HG03520 (cell line): ENCODE measurements at regions not wholly inside any gene's neighbourhood (a gene's known extent, or its start where the extent isn't known, plus 50 kb on each side); places are given as distances from the start of the nearest gene placed in this dataset.

ENCODE experiments used
- ATAC-seq: cut with Tn5 transposase; IDR thresholded peaks from one replicate; pipeline ENCODE4 v1.9.1; 2021; ENCODE audit warnings: mild to moderate bottlenecking, moderate library complexity; ENCODE audit not compliant: unreplicated experiment

DNA sequence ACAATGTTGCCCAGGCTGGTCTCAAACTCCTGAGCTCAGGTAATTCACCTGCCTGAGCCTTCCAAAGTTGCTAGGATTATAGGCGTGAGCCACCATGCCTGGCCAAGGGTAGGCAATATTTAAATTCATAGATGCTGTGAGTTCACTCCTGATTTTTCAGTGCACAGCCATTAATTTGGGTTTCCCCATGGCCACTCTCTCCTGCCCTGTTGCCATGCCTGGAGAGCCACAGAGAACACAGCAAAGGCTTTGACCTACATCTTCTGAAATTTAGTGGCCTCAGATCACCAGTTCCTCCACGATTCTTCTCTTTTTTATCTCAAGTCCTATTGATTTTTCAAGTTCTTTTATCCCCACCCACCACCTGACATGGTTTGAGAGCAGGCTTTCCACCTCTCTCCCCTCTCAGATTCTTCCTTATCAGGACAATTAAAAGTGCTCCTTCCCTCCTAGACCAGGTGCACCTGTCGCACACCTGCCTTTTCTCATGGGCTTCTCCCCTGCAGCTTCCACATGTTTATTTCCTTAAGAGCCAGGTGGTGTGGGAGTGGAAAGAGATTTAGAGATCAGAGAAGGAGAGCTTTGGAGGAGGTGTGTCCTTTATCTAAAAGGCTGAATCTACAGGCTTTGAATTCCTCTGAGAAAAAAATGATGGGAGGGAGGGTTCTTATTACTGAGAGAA is 123.8 kb downstream of the ADRA2A start:
- ATAC-seq, result no peak

DNA sequence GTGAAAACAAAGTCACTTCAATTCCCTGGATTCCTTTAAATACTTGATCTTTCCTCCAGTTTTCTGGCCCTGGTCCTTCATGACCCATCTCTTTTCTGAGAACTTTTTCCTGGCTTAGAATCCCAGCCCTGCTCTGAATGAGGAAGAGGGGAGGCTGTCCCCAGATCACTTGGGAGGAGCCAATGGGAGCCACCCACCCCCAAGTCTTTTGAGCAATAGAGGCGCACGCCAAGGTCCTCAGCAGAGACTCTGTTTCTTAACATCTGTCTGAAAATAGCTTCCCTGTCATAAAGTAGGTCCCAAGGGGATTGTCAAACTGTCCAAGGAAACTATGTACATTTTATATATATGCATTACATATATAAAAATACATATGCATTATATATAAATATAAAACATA is 126.8 kb downstream of the ADRA2A start:
- no peak for ATAC-seq

DNA sequence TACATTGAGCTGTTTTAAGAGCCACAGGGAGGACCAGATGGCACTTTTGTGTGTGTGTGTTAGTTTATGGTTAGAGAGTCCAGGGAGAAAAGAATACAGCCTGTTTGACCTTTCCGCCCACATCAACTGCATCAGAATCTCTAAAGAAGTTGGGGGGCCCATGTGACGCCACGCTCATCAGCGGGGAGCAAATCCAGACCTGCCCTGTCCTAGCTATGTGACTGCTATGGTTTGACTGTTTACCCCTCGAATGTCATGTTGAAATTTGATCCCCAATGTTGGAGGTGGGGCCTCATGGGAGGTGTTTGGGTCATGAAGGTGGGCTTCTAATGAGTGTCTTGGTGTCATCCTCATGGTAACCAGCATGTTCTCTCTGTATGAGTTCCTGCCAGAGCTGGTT is 128.0 kb downstream of the ADRA2A start:
- no peak for ATAC-seq

DNA sequence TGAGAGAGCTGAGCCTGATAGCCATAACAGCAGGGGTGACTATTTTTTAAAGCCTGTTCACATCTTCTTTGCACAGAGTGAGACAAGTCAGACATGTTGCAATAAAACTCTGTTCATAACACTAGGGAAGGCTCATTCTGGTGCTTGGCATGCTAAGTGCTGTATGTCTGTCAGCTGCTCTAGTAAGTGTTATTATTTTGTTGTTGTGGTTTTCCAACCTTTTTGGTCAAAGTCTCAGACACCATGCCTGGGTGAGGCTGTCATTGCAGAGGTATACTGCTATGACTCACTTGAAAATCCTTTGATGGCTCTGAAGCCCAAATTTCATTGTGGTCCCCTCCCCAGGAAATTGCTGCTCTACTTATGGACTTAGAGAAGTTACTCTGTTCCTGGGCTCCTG is 129.7 kb downstream of the ADRA2A start:
- no peak for ATAC-seq

DNA sequence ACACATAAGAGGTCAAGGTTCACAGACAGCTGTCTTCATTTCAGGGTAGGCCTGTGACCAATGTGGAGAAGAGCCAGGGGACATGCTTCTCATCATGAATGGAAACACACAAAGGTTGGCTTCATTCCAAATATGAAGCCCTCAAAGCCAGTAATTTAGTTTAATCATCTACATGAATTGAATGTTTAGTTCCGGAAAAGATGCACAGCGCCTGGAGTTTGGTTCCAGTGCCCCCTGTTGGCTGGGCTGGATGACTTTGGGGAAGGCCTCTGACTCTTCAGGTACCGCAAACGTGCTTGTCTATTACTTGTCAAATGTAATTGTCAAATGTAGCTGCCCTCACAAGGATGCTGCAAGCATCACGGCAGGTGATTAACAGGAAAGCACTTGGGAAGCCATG is 130.7 kb downstream of the ADRA2A start:
- ATAC-seq, result no peak

DNA sequence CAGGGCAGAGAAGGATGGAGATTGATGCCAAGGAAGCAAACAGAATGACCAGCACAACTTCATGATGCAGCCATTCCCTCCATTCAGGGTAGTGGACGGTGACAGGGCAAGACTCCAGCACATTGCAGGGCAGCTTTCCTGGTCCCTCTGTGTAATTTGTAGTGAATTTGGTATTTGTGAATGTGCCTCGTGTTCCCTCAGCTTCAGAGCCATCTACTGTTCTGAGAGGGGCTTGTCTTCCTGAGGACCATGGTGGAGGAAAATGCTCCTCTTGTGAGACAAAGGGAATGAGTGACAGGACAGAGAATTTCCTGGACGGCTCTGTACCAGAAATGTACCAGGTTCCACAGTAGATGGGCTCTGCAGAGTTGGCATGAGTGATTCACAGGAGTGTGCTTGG is 132.1 kb downstream of the ADRA2A start:
- no peak for ATAC-seq

DNA sequence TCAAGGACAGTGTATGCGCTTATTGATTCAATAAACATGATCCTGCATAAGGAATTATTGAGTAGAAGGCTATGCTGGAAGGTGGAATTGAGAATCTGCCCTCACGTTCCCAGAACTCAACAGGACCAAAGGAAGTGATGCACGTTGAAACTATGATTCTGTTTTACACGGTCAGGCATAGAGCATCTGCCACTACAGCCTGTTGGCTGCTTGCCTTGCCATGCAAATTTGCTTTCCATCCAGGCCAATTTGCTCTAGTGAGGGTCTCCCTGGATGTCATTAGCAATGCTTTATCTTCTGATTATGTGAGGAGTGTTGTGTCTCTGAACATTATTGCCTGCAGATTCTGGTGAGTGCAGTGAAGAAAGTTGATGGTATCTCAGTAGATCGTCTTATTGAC is 132.9 kb downstream of the ADRA2A start:
- no peak for ATAC-seq

DNA sequence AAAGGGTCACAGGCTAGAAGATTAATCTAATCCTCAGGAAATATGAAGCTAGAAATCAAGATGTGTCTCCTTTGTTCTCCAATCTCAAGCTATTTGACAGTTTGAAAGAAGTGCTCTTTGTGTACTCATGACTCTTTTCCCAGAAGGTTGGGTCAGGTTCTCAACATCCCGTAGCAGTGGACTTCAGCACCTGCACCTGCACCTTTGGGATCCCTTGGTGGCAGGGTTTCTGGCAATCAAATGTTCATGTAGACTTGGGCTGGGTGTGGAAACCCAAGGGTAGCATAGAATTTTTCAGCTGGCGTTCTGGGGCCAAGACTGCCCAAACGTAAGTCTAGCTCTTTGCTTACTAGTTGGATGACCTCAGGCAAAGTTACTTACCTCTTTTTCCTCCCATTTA is 134.4 kb downstream of the ADRA2A start:
- ATAC-seq, result no peak

DNA sequence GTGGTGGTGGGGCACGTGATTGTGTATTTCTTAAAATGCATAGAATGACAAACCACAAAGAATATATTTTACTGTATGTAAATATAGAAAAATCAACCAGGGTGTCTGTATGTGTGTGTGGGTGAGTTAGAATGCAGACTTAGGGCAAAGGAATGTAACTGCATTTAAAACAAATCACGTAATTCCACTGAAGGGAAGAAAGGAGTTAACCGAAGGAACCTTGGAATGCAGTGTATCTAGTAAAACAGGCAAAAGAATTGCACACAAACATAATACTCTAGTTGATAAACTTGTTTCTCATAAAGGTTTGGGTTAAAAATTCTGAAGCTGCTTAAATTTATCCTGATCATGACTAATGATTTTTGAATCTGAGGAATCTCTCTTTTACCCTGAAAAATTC is 134.9 kb downstream of the ADRA2A start:
- no peak for ATAC-seq

DNA sequence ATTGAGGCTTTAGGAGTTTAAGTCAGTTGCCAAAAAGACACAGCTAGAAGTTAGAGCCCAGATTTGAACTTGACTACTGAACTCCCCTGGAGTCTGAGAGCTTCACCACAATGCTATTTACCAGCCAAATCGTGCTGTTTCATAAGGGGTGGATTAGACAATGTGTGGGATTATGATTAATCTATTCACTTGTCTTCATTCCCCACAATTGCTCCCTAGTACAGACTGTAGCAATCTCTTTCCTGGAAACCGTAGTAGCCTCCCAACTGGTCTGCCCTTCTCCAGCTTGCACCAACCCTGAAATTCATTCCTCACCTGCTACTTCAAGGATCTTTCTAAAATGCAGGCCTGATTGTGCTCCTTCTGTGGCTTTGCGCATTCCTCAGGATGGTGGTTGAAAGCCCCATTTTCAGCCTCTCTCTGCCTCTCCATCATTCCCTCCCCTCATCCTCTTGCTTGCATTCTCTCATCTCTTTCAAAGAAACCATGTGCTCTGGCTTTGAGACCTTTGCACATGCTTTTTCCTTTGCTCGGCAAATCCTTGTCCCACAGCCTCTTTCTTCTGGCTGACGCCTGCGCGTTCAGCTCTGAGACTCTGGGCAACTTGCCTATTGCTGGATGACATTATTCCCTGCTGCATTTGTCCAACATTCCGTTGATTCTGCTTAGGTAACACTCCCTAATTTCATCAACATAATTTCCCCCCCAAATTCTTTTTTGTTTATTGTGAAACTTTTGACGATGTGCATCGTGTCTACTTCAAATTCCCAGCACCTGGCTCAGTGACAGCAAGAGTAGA is 145.1 kb downstream of the ADRA2A start:
- no peak for ATAC-seq

DNA sequence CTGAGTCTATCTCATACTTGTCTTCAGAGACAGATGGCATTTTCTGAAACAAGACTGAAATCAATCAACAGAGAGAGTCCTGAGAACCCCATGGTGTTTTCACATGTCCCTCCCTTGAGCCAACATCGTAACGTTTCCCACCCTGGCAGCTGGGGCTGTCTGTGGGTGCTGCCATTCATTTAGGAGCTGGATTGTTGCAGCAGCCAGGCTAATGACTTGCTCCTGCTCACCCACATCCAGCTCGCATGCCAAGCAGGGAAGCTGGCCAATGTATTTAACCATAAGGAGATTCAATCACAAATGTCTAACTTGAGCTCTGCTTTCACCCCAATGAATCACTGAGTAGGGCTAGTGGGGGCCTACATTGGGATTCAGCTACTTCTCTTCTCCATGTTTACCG is 146.1 kb downstream of the ADRA2A start:
- ATAC-seq, result no peak

DNA sequence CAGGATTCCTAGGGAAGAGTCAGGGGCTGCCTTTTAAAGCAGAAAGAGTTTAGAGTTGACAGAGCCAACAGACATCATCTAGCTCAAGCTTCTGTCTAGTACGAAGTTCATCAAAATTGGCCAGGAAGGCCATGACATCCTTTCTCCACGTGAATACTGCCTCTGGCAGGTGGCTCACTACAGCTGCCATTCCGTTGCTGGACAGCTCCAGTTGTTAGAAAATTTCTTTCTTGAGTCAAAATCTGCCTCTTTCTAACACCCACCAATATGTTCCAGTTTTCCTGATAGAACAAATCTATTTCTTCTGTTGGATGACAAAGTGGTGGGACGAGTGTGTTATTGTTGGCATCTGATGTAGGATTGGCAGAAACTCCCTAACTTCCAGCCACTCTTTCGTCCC is 154.9 kb downstream of the ADRA2A start:
- ATAC-seq, result no peak

DNA sequence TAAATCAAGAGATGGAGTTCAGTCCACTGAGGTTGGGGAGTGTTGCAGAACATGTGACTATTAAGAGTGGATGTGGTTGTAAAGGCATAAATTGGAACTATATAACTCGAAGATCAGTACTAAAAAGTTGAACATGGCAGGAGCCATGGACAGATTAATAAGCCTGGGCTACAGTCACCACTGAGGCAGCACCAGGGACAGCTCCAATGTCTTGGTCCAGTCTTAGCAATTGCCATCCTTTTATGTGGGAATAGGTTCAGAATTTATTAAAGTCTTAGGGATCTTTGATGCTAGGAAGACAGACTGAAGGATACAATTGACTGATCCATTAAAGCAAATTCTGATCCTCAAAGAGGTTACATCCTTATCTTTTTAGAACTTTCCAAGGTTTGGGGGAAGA is 156.6 kb downstream of the ADRA2A start:
- ATAC-seq, result no peak

DNA sequence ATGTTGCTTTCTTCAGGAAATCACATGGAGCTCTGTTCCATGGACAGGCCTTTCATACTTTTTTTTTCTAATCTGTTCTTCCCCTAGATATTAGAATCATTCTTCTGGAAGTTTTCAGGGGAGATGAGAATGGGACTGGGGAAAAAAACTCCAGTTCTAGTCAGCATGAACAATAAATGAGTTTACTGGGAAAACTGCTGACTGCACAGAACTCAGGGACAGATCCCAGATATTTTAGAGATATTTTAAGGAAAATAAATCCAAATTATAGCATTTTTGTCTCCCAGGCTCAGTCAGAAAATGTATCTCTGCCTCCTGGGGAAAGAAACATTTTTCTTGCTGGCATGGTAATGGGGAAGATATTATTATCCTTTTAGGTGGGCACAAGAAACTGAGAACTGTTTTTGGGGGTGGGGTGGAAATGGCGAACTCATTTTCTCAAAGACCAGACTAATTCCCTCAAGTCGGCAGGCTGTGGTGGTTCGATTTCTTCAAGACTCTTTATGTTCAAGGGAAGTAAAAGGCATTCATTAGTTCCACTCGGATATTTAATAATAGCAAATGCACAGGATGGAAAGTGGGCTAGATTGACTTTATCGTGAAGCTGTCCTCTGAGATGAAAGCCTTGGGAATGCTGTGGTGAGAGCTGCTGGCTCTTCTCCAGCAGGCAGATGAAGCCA is 157.5 kb downstream of the ADRA2A start:
- no peak for ATAC-seq

DNA sequence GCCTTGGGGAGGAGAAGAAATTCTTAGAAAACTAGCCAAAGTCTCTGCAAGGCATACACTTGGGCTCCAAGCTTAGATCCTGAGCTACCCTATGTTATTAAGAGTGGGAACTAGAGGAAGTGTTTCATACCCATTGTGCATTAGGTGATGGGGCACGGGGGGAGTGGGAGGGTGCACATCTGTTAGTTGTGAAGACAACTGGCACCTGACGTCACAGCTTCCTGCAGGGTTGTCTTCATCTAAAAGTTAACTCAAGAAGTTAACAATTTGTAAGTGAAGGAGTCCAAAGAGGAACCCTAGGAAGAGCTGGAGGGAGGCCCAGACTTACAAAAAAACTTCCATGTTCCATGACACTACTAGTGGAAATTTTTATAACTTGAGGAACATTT is 158.1 kb downstream of the ADRA2A start:
- ATAC-seq, result no peak

DNA sequence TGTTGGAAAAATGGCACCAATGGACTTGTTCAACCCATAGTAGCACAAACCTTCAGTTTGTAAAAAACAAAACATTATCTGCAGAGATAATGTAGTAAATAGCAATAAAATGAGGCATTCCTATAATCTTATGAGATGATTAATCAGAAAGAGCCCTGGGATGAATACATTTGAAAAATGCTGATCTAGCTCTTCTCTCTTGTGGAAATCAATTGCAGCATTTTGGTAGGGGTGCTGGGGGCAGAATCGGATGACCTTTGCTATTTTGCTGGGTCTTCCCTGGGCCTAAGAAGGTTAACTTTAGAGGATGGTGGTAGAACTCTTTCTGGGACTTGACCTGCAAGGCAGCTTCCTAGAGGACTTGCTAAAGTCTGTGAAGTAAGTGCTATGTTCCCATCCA is 163.5 kb downstream of the ADRA2A start:
- ATAC-seq, result no peak

DNA sequence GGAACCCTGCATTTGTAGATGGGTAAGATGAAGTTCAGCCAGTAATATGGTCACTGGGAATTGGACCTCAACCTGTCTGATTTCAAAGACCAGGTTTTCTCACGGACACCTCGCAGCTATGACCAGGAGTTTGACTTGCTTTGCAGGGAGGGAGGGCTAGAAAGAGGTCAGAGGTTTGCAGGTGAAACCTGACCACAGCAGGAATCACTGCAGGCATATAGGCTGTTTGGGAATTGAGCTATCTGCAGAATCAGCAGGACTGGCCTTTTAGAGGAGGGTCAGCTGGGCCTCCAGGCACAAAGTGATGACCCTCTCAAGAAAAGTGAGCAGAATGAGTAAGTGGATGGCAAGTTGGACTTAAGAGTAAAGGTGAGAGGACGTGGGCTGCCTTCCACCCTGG is 166.3 kb downstream of the ADRA2A start:
- no peak for ATAC-seq

DNA sequence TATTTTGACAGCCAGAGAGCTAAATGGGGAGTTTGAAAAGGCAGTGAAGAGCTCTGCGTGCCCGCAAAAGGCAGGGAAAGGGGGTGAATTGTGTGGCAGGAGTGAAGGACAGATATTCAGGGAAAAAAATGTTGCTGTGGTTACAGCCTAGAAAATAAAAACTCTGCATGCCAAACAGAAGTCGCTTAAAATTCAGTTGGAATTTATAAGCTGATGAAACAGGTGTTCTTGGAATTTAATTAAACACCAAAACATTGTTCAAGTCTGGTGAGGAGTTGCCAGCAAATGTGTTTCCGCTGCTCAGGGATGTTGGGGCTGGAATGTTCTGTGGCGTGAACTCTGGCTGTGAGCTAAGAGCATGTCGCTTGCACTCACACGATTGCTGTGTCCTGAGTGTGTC is 169.3 kb downstream of the ADRA2A start:
- ATAC-seq, result no peak

DNA sequence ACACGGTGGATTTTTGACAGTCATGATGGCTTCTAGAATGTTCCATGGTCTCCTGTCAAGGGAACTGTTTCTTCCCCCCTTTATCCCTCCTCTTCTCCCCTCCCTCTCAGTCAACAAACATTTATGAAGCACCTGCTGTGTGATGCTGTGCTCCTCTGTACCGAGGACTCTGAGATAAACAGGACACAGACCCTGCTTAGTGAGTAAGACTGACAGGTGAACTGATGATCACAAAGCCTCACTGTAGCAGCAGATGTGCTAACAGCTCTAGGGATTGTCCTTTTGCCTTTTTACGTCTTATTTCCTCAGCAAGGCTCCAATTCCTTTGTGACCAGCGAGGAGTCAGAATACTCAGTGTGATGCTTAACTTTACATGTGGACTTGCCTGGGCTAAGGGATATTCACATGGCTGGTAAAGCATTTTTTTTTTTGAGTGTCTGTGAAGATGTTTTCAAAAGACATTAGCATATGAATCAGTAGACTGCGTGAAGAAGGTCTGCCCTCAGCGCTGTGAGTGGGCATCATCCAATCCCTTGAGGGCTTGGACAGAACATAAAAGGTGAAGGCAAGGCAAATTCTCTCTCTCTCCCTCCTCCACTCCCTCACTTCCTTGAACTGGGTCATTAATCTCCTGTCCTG is 170.1 kb downstream of the ADRA2A start:
- ATAC-seq, result no peak

DNA sequence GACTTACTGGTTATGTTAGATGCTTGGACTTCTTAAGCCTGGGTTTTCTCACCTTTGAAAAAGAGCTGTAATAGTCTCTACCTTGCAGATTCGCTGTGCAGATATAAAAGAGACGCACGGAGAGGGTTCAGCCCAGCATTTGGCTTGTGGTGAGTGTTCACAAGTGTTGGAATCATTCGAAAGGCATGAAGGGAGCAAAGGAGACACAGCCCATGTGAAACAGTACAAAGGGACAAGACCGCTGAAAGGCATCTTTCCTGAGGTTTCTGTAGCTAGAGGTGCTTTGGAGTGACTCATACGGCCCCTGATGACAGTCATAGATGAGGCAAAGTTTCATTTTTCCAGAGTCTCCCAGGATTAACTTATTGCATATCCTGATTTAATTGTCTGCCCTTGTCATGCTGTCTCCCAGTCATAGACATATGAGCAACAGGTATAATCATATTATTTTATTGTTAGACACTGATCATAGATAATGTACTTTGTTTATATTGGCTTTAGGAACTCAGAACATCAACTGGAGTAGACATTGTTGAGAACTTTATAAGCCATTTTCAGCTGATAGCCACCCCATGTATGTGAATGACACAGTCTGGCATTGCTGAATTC is 171.1 kb downstream of the ADRA2A start:
- ATAC-seq, result no peak

DNA sequence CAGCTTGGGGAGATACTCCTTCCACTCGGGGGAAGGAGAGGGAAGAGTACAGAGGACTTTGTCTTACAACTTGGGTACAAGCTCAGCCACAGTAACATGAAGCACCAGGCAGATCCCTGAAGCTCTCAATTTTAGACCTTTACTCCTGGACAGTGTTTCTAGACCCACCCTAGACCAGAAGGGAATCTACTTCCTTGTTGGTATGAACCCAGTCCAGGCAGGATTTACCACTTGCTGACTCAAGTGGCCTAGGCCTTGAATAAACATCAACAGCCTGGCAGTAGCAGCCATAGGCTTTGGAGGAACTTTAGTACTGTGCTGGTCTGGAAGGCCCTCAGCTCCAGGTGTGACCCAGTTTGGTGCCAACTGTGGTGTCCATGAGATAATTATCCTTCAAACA is 173.1 kb downstream of the ADRA2A start:
- ATAC-seq, result no peak
